ENCODE measurements at regions not wholly inside any gene's neighbourhood (a gene's known extent, or its start where the extent isn't known, plus 50 kb on each side); places are given as distances from the start of the nearest gene placed in this dataset.

- peak; percentile 6 for DNase-seq
Observed at GRCh38 chr4:130090427-130090826, 994.5 kb downstream of the C4orf33 start.

- no peak for DNase-seq
Observed at GRCh38 chr4:130092187-130093015, 996.4 kb downstream of the C4orf33 start.

- DNase-seq = no peak
Observed at GRCh38 chr4:130099105-130099504, 1003.2 kb downstream of the C4orf33 start.

GRCh38 chr4:130110189-130110588, 1014.2 kb downstream of the C4orf33 start:
- DNase-seq = no peak

- no peak for DNase-seq
Observed at GRCh38 chr4:130110770-130111169, 1014.8 kb downstream of the C4orf33 start.

- DNase-seq = no peak
Observed at GRCh38 chr4:130124066-130124465, 1028.1 kb downstream of the C4orf33 start.

- no peak for DNase-seq
Observed at GRCh38 chr4:130125467-130125866, 1029.5 kb downstream of the C4orf33 start.

GRCh38 chr4:130127297-130127696, 1031.3 kb downstream of the C4orf33 start:
- no peak for DNase-seq

GRCh38 chr4:130131536-130131935, 1035.6 kb downstream of the C4orf33 start:
- no peak for DNase-seq

- DNase-seq = no peak
Observed at GRCh38 chr4:130141651-130142050, 1045.7 kb downstream of the C4orf33 start.

GRCh38 chr4:130143656-130144055, 1047.7 kb downstream of the C4orf33 start:
- DNase-seq = no peak

- DNase-seq = no peak
Observed at GRCh38 chr4:130146773-130147172, 1050.8 kb downstream of the C4orf33 start.

- DNase-seq = no peak
Observed at GRCh38 chr4:130147641-130148040, 1051.7 kb downstream of the C4orf33 start.

GRCh38 chr4:130154901-130155300, 1058.9 kb downstream of the C4orf33 start:
- no peak for DNase-seq

- no peak for DNase-seq
Observed at GRCh38 chr4:130163701-130164100, 1067.7 kb downstream of the C4orf33 start.

- no peak for DNase-seq
Observed at GRCh38 chr4:130165381-130165780, 1069.4 kb downstream of the C4orf33 start.

- no peak for DNase-seq
Observed at GRCh38 chr4:130172156-130172555, 1076.2 kb downstream of the C4orf33 start.

- no peak for DNase-seq
Observed at GRCh38 chr4:130178106-130178505, 1082.2 kb downstream of the C4orf33 start.

- DNase-seq = no peak
Observed at GRCh38 chr4:130183096-130183495, 1087.1 kb downstream of the C4orf33 start.

- DNase-seq = no peak
Observed at GRCh38 chr4:130183766-130184165, 1087.8 kb downstream of the C4orf33 start.

- DNase-seq = no peak
Observed at GRCh38 chr4:130185123-130185522, 1089.2 kb downstream of the C4orf33 start.

GRCh38 chr4:130186931-130187330, 1091.0 kb downstream of the C4orf33 start:
- DNase-seq = no peak

GRCh38 chr4:130187587-130187986, 1091.6 kb downstream of the C4orf33 start:
- DNase-seq = no peak

GRCh38 chr4:130192787-130193186, 1096.8 kb downstream of the C4orf33 start:
- no peak for DNase-seq

- DNase-seq = no peak
Observed at GRCh38 chr4:130197946-130198345, 1102.0 kb downstream of the C4orf33 start.

Data from activated gamma-delta T cell (primary cell).